Esophagus muscularis mucosa (tissue), 4 donors: ENCODE measurements at regions not wholly inside any gene's neighbourhood (a gene's known extent, or its start where the extent isn't known, plus 50 kb on each side); places are given as distances from the start of the nearest gene placed in this dataset.
A peak's percentile ranks its signal among the peaks of the same experiment; 100 is the strongest.

Experiments used
- DNase-seq: peaks from one replicate; pipeline ENCODE4 v3.0.0-alpha.2; 2017; ENCODE audit errors: extremely low spot score
- H3K27ac ChIP-seq, 4 donors: fragments of 200-600 bp; sonication (generic); replicated peaks in 1 of 4; 1 replicate in 3 of 4; 2 replicates in 1 of 4; pipeline ENCODE4 v1.5.1; 2016 to 2019; ENCODE audit warnings: mild to moderate bottlenecking in 1 of 4
- H3K27me3 ChIP-seq, 4 donors: fragments of 200-600 bp; sonication (generic); one replicate each; pipeline versions ENCODE4 v1.5.1 to v1.6.0; 2016 to 2019
- H3K36me3 ChIP-seq, 4 donors: fragments of 200-600 bp; sonication (generic); one replicate each; pipeline ENCODE4 v1.5.1; 2016 to 2019
- H3K4me1 ChIP-seq, 4 donors: fragments of 200-600 bp; sonication (generic); one replicate each; pipeline ENCODE4 v1.5.1; 2016 to 2019
- H3K4me3 ChIP-seq, 4 donors: fragments of 200-600 bp; sonication (generic); 1 replicate in 2 of 4; 2 replicates in 2 of 4; pipeline ENCODE4 v1.5.1; 2016 to 2019; ENCODE audit warnings: mild to moderate bottlenecking in 4 of 4, moderate library complexity in 1 of 4
- H3K9me3 ChIP-seq, 4 donors: fragments of 200-600 bp; sonication (generic); 1 replicate in 3 of 4; 2 replicates in 1 of 4; pipeline ENCODE4 v1.5.1; 2016 to 2019
- CTCF ChIP-seq, 3 experiments: fragments of 200-600 bp in 2 of 3; fragments of 450-650 bp in 1 of 3; sonication (generic) in 2 of 3; IDR thresholded peaks; one replicate each; pipeline ENCODE4 v1.5.1; 2017 to 2019; ENCODE audit warnings: antibody characterized with exemption in 3 of 3, mild to moderate bottlenecking in 2 of 3, moderate library complexity in 1 of 3
- EP300 ChIP-seq: sonication (generic); formaldehyde crosslinking; IDR thresholded peaks from one replicate; pipeline ENCODE4 v1.6.1; 2017; ENCODE audit warnings: antibody characterized with exemption
- POLR2A ChIP-seq: fragments of 450-650 bp; IDR thresholded peaks from one replicate; pipeline ENCODE4 v1.6.1; 2017; ENCODE audit warnings: antibody characterized with exemption, moderate library complexity, mild to moderate bottlenecking, low read depth
- POLR2AphosphoS5 ChIP-seq, 2 donors: sonication (generic); formaldehyde crosslinking; IDR thresholded peaks; one replicate each; pipeline ENCODE4 v1.6.1; 2017; ENCODE audit warnings: antibody characterized with exemption in 2 of 2
- WGBS: methylation state at CpG from one replicate; pipeline ENCODE4 v1.1.5; 2018; 5-methylcytosine and 5-hydroxymethylcytosine counted together
- intact Hi-C: fragments of 100-400 bp; cut with DNase I; formaldehyde crosslinking; loops from one replicate; pipeline ENCODE4 v1.15.1; 2023

- no peaks in the 10 kb centered on the region for H3K27me3 ChIP-seq
- no peak overlapping the region for H3K4me3 ChIP-seq
- intact Hi-C loops, result loop anchor here (5.0 kb wide), 1 partner anchor 89 kb away; no protein-coding TSS in a partner anchor
- DNase-seq, result no peak
- WGBS, result 100% methylated on average over 3 of the region's 3 CpGs
- H3K36me3 ChIP-seq, result no peaks in the 10 kb centered on the region
- no peak overlapping the region for H3K27ac ChIP-seq
- TF ChIP-seq EP300 (no peak), POLR2A (no peak), POLR2AphosphoS5 (IDR thresholded peaks at IDR 0.05) (no peak), CTCF (IDR thresholded peaks at IDR 0.05) (no peak)
- peaks cover 6 to 52% (median 45%) of the 10 kb centered on the region in 4 donors for H3K4me1 ChIP-seq
- no peaks in the 10 kb centered on the region for H3K9me3 ChIP-seq
Observed at GRCh38 chr11:19567996-19568395, 144.6 kb upstream of the NAV2 start.

- no peak for DNase-seq
- Histone ChIP-seq H3K9me3 (no peaks in the 10 kb centered on the region), H3K4me1 (peaks cover 6 to 48% (median 45%) of the 10 kb centered on the region in 4 donors), H3K27me3 (no peaks in the 10 kb centered on the region), H3K27ac (peak overlapping the region; percentile 28 to 66 (median 40)), H3K4me3 (no peak overlapping the region), H3K36me3 (no peaks in the 10 kb centered on the region)
- intact Hi-C loops, result loop anchor here (5.0 kb wide), 1 partner anchor 91 kb away; no protein-coding TSS in a partner anchor
- 51% methylated on average over 5 of the region's 5 CpGs for WGBS
- no peak for TF ChIP-seq CTCF (IDR thresholded peaks at IDR 0.05)
- peak in 1 of 2 donors; percentile 47 for TF ChIP-seq POLR2AphosphoS5 (IDR thresholded peaks at IDR 0.05)
Observed at GRCh38 chr11:19566583-19567379, 145.9 kb upstream of the NAV2 start.

- WGBS, result 90% methylated on average over 7 of the region's 7 CpGs
- DNase-seq, result no peak
- intact Hi-C loops, result loop anchor here (5.0 kb wide), 1 partner anchor 92 kb away; no protein-coding TSS in a partner anchor
- Histone ChIP-seq H3K36me3 (no peaks in the 10 kb centered on the region), H3K9me3 (no peaks in the 10 kb centered on the region), H3K4me3 (no peak overlapping the region), H3K27ac (peak overlapping the region; percentile 83 to 90 (median 88)), H3K27me3 (no peaks in the 10 kb centered on the region), H3K4me1 (peaks cover 6 to 48% (median 45%) of the 10 kb centered on the region in 4 donors)
- TF ChIP-seq CTCF (IDR thresholded peaks at IDR 0.05), result no peak
- TF ChIP-seq POLR2AphosphoS5 (IDR thresholded peaks at IDR 0.05), result no peak
- TF ChIP-seq POLR2A, result no peak
- no peak for TF ChIP-seq EP300
Observed at GRCh38 chr11:19565639-19566038, 147.0 kb upstream of the NAV2 start.

GRCh38 chr11:19562156-19562555 is 150.5 kb upstream of the NAV2 start:
- TF ChIP-seq POLR2AphosphoS5 (IDR thresholded peaks at IDR 0.05) (no peak), EP300 (no peak), POLR2A (no peak), CTCF (IDR thresholded peaks at IDR 0.05) (no peak)
- no peak overlapping the region for H3K4me3 ChIP-seq
- intact Hi-C loops, result loop anchor here (2.0 kb wide), 2 partner anchors 181 to 341 kb away; no protein-coding TSS in a partner anchor
- H3K36me3 ChIP-seq, result no peaks in the 10 kb centered on the region
- no peaks in the 10 kb centered on the region for H3K9me3 ChIP-seq
- no peak overlapping the region for H3K27ac ChIP-seq
- 98% methylated on average over 4 of the region's 4 CpGs for WGBS
- H3K27me3 ChIP-seq, result no peaks in the 10 kb centered on the region
- DNase-seq, result no peak
- peaks cover 6 to 47% (median 42%) of the 10 kb centered on the region in 4 donors for H3K4me1 ChIP-seq
